ENCODE measurements at regions not wholly inside any gene's neighbourhood (a gene's known extent, or its start where the extent isn't known, plus 50 kb on each side); places are given as distances from the start of the nearest gene placed in this dataset.

DNA sequence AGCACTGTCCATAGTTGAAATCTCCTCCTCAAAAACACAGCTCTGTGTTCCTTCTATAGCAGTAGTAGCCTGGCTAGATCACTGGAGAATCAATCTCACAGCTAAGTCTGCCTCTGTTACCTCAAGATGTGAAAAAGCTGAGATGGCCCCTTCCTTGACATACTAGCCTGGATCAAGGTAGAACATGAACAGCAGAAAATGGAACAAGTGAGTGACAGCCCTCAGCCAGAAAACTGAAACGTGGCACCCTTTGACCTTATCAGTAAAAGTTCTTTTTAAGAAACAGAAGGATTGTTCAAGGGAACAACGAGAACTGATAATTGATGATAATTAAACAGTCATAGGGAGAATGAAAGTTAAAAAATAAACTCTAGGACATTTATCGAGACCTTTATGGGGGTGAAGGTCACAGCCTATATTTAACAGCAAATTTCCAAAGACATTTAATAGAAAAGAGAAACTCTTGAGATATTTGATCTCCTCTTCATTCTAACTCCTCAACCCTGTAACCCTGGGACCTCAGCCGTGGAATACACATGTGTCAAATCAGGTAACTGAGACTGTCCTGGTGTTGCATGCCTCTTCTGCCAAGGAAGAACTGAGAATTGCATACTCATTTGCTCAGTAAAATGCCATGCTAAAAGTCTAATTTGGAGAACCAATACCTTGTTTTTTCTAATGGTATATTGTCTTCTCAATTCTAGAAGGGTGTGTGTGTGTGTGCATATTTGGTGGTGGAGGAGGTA, 258.0 kb upstream of the ATP2B1 start:
- intact Hi-C loops (cut with DNase I; ENCODE audit: low total_unique reads) = no loop called here
- no peak for DNase-seq
- no peak for TF ChIP-seq POLR2A (IDR thresholded peaks at IDR 0.05)
- no peak for TF ChIP-seq POLR2AphosphoS5 (IDR thresholded peaks at IDR 0.05)
- TF ChIP-seq EP300 (IDR thresholded peaks at IDR 0.05; ENCODE audit: low read depth) = no peak
- TF ChIP-seq, protein P1, sequence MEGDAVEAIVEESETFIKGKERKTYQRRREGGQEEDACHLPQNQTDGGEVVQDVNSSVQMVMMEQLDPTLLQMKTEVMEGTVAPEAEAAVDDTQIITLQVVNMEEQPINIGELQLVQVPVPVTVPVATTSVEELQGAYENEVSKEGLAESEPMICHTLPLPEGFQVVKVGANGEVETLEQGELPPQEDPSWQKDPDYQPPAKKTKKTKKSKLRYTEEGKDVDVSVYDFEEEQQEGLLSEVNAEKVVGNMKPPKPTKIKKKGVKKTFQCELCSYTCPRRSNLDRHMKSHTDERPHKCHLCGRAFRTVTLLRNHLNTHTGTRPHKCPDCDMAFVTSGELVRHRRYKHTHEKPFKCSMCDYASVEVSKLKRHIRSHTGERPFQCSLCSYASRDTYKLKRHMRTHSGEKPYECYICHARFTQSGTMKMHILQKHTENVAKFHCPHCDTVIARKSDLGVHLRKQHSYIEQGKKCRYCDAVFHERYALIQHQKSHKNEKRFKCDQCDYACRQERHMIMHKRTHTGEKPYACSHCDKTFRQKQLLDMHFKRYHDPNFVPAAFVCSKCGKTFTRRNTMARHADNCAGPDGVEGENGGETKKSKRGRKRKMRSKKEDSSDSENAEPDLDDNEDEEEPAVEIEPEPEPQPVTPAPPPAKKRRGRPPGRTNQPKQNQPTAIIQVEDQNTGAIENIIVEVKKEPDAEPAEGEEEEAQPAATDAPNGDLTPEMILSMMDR (IDR thresholded peaks at IDR 0.05) = no peak
- H3K27me3 ChIP-seq = no peaks in the 10 kb centered on the region
- 79 to 85% methylated on average over 4 of the region's 4 CpGs for WGBS, 2 donors (ENCODE audit: low coverage in 1 of 2)
- H3K9me3 ChIP-seq = no peaks in the 10 kb centered on the region
- H3K36me3 ChIP-seq = no peaks in the 10 kb centered on the region
- no peak overlapping the region for H3K27ac ChIP-seq
- in situ Hi-C loops (cut with MboI; ENCODE audit: low pct_ligation_motif_present in 1 of 4, low pct_unique_long_range_greater_than_20kb in 1 of 4, low sequenced_read_pairs in 3 of 4) = loop anchor here in 1 of 4 donors (10.0 kb wide), 1 partner anchor 422 kb away; no protein-coding TSS in a partner anchor
- no peak overlapping the region for H3K4me3 ChIP-seq
- H3K4me1 ChIP-seq = peaks cover 0 to 40% (median 16%) of the 10 kb centered on the region in 4 donors

DNA sequence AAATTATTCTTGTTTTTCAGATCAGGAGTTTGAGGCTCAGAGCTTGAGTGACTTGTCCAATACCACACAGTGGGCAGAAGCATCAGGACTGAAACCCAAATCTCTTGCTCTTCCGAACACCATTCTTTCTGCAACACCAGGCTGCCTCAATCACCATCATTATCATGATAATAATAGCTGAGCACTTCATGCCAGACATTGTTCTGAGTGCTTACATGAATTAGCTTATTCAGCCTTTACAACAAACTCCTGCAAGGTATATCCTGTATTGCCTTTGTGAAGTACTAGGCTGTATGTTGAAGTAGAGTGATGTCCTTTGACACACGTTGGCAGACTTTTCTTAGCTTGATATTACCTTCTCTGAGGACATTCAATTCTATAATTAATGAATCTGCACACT, 257.4 kb upstream of the ATP2B1 start:
- Histone ChIP-seq H3K36me3 (no peaks in the 10 kb centered on the region), H3K27ac (no peak overlapping the region), H3K4me1 (peaks cover 0 to 46% (median 21%) of the 10 kb centered on the region in 4 donors), H3K9me3 (no peaks in the 10 kb centered on the region), H3K4me3 (no peak overlapping the region), H3K27me3 (no peaks in the 10 kb centered on the region)
- in situ Hi-C loops (cut with MboI; ENCODE audit: low pct_ligation_motif_present in 1 of 4, low pct_unique_long_range_greater_than_20kb in 1 of 4, low sequenced_read_pairs in 3 of 4) = loop anchor here in 1 of 4 donors (10.0 kb wide), 1 partner anchor 421 kb away; no protein-coding TSS in a partner anchor
- intact Hi-C loops (cut with DNase I; ENCODE audit: low total_unique reads) = no loop called here
- no peak for DNase-seq
- 89% methylated on average over 2 of the region's 2 CpGs; no CpG with 5 or more reads in 1 of the 2 donors for whole genome bisulfite sequencing, 2 donors (ENCODE audit: low coverage in 1 of 2)
- TF ChIP-seq POLR2A (IDR thresholded peaks at IDR 0.05) (no peak), EP300 (IDR thresholded peaks at IDR 0.05; ENCODE audit: low read depth) (no peak), POLR2AphosphoS5 (IDR thresholded peaks at IDR 0.05) (no peak)
- TF ChIP-seq, protein P1 (IDR thresholded peaks at IDR 0.05) = no peak

DNA sequence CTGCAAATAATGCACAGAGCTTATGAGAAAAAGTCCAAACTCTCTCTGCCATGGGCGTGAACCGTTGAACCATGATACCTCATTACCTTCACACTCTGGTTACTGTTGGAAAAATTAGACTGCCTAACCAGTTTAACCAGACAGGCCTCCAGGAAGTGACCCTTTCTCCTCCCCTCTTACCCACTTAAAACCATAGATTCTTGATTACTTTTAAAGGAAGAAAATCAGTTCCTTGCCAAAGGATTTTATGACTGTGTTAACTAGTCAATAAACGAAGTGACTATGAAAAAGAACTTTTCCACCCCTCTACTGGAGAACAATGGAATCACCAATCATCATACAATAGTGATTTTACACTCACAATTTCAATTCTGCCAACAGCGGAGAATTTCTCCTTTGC, 254.0 kb upstream of the ATP2B1 start:
- in situ Hi-C loops (cut with MboI; ENCODE audit: low pct_ligation_motif_present in 1 of 4, low pct_unique_long_range_greater_than_20kb in 1 of 4, low sequenced_read_pairs in 3 of 4) = loop anchor here in 1 of 4 donors (10.0 kb wide), 1 partner anchor 418 kb away; no protein-coding TSS in a partner anchor
- Histone ChIP-seq H3K4me1 (peaks cover 0 to 57% (median 33%) of the 10 kb centered on the region in 4 donors), H3K27ac (peak overlapping the region; percentile 62 to 77 (median 68)), H3K9me3 (no peaks in the 10 kb centered on the region), H3K36me3 (no peaks in the 10 kb centered on the region), H3K4me3 (no peak overlapping the region), H3K27me3 (no peaks in the 10 kb centered on the region)
- peak; percentile 46 for DNase-seq
- intact Hi-C loops (cut with DNase I; ENCODE audit: low total_unique reads) = no loop called here
- WGBS, 2 donors (ENCODE audit: low coverage in 1 of 2) = 43 to 76% methylated on average over 3 to 4 of the region's 4 CpGs
- TF ChIP-seq, protein P1 (IDR thresholded peaks at IDR 0.05) = peak; percentile 22 to 81 (median 48)
- TF ChIP-seq EP300 (IDR thresholded peaks at IDR 0.05; ENCODE audit: low read depth) = peak; percentile 41
- TF ChIP-seq POLR2A (IDR thresholded peaks at IDR 0.05) = no peak
- TF ChIP-seq POLR2AphosphoS5 (IDR thresholded peaks at IDR 0.05) = peak in 2 of 3 donors; percentile 74 to 79

DNA sequence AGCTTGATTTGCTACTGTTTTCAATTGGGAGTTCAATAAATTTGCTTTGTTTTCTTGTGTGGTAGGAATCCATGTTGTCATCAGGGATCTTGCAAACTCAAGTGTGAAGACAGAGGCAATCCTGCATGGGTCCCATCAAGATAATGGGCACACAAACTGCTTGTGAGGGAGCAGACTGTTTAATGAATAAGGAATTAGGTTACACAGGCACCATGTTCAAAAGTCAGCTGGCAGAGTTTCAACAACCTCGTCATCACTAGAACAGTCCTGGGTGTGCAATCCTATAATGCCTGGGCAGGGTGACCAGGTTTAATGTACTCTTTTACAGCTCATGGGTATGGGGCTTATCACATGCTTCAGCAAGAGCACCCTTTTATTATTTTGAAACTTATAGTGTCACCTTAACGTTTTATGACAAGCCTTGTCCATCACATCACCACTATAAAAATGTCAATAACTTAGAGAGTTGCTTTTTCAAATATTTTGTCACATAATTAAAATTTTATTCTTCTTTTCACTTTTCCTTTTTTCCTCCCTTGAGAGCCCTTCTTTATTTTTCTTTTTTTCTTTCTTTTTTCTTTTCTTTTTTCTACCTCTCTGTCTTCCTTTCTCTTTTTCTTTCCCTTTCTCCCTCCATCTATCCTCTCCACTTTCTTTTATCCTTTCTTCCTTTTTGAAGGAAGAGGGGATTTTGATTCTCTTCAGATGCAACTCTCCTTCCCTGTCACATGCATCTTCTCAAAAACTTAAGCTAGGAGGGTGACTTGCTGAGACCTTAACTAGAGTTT, 252.2 kb upstream of the ATP2B1 start:
- TF ChIP-seq EP300 (IDR thresholded peaks at IDR 0.05; ENCODE audit: low read depth) (no peak), POLR2AphosphoS5 (IDR thresholded peaks at IDR 0.05) (peak in 1 of 3 donors; percentile 49), POLR2A (IDR thresholded peaks at IDR 0.05) (no peak)
- TF ChIP-seq, protein P1 (IDR thresholded peaks at IDR 0.05) = no peak
- Histone ChIP-seq H3K27ac (peak overlapping the region; percentile 62 to 77 (median 68)), H3K4me1 (peaks cover 0 to 57% (median 33%) of the 10 kb centered on the region in 4 donors), H3K27me3 (no peaks in the 10 kb centered on the region), H3K4me3 (no peak overlapping the region), H3K9me3 (no peaks in the 10 kb centered on the region), H3K36me3 (no peaks in the 10 kb centered on the region)
- intact Hi-C loops (cut with DNase I; ENCODE audit: low total_unique reads) (no loop called here), in situ Hi-C loops (cut with MboI; ENCODE audit: low pct_ligation_motif_present in 1 of 4, low pct_unique_long_range_greater_than_20kb in 1 of 4, low sequenced_read_pairs in 3 of 4) (loop anchor here in 1 of 4 donors (10.0 kb wide), 1 partner anchor 416 kb away; no protein-coding TSS in a partner anchor)
- DNase-seq = peak; percentile 84
- 29 to 41% methylated on average over 1 to 2 of the region's 2 CpGs for WGBS, 2 donors (ENCODE audit: low coverage in 1 of 2)

Measured in transverse colon (tissue), 4 donors.